DMS53 treated with DMSO at 0.1 percent for 48 hours (cell line): ENCODE measurements at regions not wholly inside any gene's neighbourhood (a gene's known extent, or its start where the extent isn't known, plus 50 kb on each side); places are given as distances from the start of the nearest gene placed in this dataset.
"Not testable (repeated sequence)": the region's sequence is repeated elsewhere in the genome, so short reads cannot be mapped to it uniquely, and the experiment has no call there.

ENCODE experiments used
- DNase-seq: peaks from one replicate; lab custom pipeline; 2025; ENCODE audit not compliant: unreplicated experiment; lab: John Stamatoyannopoulos, UW

DNA sequence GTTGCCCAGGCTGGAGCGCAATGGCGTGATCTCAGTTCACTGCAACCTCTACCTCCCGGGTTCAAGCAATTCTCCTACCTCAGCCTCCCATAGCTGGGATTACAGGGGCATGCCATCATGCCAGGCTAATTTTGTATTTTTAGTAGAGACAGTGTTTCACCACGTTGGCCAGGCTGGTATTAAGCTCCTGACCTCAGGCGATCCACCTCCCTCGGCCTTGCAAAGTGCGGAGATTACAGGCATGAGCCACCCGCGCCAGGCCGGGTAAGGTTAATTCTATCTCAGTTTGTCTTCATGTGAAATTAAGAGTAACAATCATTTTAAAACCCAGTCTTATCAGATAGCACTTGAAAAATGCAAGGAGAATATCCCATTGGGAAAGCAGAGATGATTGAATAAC, 1681.7 kb upstream of the DDX18 start:
- DNase-seq = no peak

DNA sequence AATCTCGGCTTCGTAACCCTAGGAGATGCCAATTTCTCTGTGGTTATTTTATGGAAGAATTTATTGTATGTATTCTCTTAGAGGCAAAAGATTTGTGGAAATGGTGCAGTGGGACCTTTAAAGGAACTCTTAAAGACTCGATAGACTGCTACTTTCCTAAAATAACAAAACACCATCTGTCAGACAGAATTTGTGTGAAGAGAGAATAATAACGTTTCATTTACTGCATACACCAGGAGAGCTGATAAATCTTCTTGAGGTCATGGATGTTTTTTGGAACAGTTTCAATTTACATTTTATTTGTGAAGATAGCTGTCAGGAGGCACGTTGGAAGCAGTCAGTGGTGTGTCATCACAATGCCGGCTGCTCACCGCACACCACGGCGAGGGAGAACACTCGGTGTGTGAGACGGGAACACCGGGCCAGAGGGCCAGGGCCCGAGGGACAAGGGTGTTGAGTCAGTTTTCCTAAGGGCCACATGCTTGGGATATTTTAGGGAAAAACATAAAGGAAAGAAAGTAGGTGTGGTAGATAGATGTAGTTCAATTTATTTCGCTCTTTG, 1681.0 kb upstream of the DDX18 start:
- DNase-seq = no peak

DNA sequence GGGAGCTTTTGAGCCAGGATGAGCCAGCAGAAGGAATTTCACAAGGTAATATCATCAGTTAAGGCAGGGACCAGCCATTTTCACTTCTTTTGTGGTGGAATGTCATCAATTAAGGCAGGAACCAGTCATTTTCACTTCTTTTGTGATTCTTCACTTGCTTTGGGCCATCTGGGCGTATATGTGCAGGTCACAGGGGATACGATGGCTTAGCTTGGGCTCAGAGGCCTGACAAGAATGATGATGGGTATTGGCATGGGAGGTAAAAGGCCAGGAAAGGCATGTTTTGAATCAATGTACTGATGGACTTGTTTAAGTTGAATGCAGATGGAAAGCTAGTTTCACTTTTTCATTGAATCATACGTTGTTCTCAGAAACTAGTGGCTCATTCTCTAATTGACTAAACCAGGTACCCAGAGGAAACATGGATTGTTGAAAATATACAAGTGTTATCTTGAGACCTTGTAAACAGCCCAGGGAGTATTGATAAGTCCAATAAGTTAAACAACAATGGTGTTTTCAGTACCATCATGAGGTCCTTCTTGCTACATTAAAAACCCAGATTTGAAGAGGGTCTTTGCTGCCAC, 1672.5 kb upstream of the DDX18 start:
- no peak for DNase-seq

DNA sequence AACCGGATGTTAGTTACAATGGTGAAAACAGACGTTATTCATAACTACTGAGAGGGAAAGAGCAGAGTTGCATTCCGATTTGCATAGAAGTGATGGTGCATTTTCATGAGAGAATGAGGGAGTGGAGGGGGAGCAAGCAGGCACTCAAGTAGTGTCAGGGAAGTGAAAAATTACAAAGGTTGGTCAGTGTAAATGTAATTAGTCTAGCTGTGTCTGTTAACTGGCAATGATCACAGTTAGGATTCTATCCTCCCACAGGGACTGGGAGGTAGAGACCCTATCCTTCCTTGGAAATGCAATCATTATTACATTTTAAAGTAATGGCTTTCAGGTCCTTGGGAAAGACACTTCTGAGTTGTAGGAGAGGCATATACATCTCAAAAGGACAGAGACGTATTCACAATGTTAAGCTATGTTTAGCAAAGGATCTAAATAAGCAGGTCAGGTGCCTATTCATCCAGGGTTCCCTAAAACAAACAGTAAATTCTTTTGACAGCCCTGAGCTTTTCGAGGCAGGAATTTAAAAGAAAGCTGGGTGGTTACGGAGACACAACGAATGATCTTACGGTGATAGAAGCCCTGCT, 1671.8 kb upstream of the DDX18 start:
- DNase-seq = no peak

DNA sequence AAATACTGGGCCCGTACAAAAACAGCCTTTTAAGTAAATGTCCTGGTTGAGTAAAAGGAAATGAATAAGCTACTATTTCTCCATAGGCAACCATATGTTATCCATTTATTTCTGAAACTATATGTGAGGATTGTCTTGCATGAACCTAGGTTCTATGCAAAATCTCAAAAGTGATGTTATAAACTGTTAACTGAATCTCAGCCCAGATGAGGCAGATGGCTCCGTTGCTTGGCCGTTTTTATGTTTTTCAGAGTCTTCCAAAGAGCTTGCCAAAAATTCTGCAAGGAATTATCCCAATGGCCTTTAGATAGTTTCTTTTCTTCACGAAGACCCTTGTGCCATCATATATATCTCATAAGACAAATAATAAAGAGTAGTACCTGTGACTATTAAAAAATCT, 1669.5 kb upstream of the DDX18 start:
- DNase-seq = no peak

DNA sequence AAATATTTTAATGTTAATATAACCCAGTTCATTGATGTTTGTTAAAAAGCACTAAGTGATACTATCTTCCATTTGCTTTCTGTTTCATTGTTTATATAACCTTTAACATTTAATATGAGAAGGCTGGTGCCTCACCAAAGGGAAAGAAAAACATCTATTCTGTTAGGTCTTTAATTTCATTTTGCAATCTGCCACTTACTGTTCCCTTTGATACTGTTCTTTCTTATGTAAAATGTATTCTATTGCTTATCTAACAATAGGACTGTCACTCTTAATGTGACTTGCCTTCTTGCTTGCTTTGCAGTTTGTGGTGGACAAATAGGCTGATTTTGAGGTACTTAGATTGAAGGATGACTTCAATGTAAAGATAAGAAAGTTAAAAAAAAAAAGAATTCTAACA, 1666.1 kb upstream of the DDX18 start:
- DNase-seq = no peak

DNA sequence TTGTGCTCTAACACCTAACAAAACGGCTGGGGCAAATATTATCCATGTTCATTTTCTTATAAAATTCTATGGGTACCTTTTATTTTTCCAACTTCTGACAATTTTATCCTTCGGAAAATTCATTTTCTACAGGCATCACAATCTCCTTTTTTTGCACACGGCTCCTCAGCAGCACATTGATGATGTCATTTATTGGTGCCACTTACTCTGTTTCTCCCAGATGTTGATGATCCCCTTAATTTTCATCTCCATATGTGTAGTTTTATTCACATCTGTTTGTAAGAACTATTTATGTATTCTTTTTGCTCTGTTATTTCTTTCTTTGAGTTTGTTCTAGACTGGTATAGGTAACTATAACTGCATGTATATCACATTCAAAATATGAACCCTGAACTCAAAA, 1660.8 kb upstream of the DDX18 start:
- DNase-seq = no peak

DNA sequence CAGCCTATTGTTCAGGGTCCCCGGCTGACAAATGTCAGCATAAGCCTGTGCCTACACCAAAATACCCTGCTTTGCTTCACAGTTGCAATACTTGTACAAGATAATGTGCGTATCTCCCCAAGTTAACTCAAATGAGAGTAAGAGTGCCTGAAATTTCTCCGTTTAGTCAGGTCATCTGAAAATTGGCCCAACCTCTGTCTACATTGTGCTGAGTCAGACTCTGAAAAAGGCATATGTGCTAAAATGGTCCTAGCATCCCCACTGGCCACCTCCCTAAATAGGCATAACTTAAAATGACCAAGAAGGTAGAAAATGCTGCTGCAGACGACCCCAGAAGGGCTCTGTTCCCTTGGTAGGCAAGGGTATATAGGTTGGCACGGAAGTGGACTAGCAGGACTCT, 1653.8 kb upstream of the DDX18 start:
- DNase-seq = no peak

DNA sequence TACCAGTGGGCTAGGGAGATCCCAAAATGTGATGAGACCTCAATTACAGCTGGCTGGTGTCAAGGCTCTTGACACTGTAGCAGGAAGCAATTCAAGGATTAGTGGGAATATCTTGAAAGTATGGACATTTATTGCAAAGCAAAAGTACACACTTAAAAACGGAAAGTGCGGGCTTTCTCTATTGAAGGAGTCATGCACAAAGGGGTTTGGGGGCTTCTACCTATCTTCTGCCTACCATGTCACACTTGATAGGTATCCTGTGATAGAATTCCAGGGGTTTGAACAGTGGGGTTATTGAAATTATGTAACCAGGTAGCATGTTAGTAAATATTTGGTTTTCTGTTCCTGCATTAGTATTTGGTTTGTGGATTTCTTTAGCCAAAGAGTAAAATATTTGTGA, 1652.1 kb upstream of the DDX18 start:
- DNase-seq = no peak

DNA sequence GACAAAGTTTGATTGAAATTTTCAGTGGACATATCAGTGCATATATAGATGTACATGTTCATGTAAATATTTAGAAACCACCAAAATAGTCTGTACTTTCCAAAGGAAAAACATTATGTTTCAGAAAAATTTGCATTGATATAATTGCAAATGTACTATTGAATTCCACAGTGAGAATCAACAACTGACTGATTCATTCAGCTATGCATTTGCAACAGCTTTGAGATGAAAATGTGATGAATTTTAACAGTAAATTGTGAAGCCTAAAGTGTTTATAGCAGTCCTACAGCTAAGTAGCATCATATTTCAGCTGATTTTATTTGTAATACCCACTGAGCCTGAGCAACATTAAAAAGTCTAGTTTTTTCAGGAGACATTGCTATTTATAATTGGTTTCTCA, 1647.4 kb upstream of the DDX18 start:
- DNase-seq = no peak

DNA sequence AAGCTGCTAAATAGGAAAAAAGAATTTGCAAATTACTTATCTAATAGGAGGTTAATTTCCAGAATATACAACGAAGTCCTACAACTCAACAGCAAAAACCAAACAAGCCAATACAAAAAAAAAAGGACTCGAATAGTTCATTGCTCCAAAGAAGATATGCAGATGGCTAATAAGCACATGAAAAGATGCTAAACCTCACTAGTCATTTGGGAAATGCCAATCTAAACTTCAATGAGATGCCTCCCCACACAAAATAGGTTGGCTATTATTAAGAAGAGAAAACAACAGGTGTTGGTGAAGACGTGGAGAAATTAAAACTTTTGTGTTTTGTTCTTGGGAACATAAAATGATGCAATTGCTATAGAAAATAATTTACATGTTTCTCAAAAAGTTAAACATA, 1634.4 kb upstream of the DDX18 start:
- no peak for DNase-seq

DNA sequence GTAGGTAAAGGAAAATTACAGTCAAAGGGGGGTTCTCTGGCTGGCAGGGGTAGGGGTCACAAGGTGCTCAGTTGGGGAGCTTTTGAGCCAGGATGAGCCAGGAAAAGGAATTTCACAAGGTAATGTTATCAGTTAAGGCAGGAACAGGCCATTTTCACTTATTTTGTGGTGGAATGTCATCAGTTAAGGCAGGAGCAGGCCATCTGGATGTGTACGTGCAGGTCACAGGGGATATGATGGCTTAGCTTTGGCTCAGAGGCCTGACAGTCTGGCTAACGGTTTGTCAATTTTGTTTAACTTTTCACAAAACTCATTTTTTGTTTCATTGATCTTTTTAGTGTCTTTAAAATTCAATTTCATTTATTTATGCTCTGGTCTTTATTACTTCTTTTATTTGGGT, 1623.8 kb upstream of the DDX18 start:
- not testable (repeated sequence) for DNase-seq

DNA sequence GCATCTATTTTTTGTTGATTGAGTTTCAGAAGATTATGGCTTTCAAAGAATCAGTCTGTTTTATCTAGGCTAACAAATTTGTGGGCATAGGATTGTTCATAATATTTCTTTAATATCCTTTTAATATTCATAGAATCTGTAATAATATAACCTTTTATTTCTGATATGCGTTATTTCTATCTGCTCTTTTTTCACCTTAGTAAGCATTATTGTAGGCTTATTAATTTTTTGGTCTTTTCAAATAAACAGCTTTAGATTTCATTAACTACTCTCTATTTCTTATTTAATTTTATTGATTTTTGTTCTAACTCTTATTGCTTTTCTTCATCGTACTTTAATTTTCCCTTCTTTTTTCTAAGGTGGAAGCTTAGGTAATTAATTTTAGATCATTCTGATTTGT, 1614.4 kb upstream of the DDX18 start:
- DNase-seq = no peak

DNA sequence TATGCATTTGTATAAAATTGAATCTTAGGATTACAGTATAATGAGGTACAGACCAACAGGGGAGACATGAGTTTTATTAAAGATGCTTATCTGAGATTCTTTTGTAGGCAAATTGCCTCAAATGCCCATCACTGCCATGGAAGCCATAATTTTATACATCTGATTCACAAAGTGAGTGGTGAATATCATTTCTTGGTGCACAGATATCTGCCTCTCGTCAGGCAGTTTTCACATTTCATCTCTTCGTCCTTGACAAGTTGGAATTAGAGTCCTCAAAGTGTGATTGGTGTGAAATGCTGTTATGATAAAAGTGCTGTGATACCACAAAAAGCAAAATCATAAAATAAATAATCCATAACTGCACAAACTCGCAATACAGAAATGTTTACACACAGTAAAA, 1602.8 kb upstream of the DDX18 start:
- DNase-seq = no peak

DNA sequence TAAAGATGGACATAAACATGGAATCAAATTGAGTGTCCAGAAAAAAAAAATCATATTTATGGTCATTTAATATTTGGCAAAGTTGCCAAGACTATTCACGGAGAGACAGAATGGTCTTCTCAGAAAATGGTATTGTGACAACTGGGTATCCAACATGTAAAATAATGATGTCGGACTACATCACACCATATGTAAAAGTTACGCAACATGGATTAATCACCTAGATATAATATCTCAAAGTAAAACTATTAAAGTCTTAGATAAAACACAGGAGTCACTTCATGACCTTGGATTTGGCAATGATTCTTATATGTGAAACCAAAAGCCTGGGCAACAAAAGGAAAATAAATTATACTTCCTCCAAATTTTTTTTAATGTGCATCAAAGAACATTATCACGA, 1591.7 kb upstream of the DDX18 start:
- no peak for DNase-seq

DNA sequence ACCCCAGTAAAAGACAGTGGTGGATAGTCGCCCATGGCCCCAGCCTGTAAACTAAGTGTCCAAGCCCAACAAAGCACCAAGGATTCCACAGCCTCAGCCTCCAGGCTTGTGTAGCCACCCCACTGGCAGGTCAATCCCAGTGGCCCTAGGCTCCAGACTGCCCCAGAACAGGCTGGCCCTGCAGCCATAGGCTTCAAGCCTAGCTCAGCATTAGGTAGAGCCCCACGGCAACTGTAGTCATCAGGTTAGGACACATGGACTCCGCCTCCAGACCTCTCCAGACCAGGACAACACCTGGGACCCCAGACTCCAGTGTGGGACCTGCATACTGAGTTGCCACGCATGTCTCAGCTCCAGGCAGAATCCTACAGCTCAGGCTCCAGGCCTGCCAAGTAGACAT, 1590.6 kb upstream of the DDX18 start:
- DNase-seq = no peak

DNA sequence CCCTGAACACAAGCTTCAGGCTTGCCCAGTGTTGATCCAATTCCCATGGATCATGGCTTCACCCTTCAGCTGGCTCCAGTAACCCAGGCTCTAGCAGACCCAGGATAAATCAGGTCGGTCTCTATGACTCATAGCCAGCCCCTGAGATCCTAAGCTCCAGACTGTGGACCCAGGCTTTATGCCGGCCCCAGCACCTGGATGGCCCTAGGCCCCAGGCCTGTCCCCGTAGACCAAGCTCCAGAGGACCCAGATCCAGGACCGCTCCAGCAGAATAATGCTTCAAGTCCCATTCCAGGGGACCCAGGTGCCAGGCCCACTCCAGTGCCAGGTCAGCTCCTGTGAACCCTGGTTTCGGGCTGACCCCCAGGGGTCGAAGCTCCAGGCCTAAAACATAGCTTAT, 1589.9 kb upstream of the DDX18 start:
- DNase-seq = no peak

DNA sequence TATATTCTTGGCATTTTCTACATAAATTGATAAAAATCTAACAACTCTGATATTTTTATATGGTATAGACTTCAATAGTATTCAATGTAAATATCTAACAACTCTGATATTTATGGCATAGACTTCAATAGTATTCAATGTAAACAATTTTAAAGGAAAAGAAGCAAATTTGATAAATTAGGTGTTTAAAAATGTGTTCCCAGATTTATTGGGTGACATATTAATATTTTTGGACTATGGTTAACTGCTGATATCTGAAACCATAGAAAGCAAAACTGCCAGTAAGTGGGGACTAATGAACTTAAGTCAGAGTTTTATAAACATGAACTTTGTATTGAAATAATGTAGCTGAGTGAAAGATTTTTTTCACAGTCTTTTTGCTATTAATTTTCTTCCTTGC, 1576.0 kb upstream of the DDX18 start:
- no peak for DNase-seq

DNA sequence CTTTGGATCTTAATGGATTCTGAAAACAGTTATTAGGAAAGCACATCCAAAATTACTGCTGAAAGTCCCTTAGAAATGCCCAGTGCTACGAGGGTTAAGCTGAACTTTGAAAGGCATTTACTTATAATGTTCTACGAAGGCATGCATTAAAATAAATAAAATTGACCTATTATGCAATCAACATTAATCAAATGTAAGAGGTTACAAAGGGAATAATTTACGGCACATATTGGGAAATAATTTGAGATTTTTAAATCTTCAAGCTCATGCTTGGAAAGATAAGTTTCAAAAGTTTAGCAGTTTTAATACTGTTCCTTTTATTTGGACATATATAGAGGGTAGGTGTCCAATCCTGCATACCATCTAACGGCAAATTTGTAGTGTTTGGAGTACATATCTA, 1564.1 kb upstream of the DDX18 start:
- no peak for DNase-seq

DNA sequence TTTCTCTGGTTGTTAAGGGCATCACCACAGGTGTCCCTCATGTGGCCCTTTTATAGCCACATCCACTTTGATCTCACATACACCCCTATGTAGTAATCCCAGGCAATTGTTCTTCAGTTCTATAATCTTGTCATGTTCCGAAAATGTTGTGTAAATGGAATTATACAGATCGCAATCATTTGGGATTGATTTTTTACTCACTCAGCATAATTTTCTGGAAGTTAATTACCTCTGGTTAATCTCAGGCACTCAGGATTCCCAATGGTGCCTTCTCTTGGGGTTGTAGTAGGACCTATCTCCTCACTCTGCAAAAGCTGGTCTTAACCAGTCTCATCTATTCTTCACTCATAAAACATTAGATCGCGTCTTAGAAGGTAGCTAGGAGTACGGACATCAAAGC, 1549.6 kb upstream of the DDX18 start:
- DNase-seq = no peak

DNA sequence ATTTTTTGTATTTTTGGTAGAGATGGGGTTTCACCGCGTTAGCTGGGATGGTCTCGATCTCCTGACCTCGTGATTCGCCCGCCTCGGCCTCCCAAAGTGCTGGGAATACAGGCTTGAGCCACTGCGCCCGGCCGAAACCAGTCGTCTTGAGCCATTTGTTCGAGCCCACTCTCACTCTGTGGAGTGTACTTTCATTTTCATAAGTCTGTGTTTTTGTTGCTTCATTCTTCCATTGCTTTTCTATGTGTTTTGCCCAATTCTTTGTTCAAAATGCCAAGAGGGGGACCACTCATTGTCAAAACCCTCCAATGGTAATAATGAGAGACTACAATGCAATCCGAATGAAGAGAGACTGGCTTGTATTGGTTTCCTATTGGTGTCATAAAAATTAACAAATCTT, 1545.5 kb upstream of the DDX18 start:
- DNase-seq = no peak

DNA sequence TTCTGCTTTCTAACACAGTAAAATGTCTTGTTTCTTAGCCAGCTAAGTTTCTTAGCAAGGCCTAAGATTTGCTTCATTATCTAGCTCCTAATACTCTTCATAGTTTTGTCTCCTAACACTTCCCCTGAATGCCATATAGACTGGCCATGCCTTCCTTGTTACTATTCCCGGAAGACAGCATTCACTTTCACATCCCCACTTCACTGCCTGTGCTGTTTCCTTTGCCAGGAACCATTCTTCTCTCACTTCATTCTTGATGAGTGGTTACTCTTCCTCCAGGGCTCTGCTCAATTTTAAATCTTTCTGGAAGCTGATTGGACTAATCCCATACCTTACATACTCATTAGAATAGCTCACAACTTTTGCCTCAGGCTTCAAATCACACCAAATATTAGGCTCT, 1510.2 kb upstream of the DDX18 start:
- DNase-seq = no peak

DNA sequence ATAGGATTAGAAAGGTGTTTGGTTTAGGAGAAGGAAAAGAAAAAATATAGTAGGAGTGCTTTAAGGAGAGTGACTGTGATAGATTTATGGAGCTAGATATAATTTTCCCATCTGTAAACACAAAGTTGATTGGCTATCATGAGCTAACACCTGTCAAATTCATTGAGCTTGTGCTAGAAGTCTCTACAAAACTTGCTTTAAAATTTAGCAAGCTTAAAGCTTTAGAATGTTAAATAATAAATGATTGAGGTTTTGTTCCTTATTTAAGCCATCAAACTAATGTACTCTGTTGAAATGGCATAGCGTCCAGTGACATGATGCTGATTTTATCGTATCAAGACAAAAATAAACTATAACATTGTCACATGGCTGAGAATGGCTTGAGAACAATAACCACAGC, 1497.4 kb upstream of the DDX18 start:
- no peak for DNase-seq
